Hepatocyte (in vitro differentiated cells): ENCODE measurements at regions not wholly inside any gene's neighbourhood (a gene's known extent, or its start where the extent isn't known, plus 50 kb on each side); places are given as distances from the start of the nearest gene placed in this dataset.

Experiments used
- DNase-seq: peaks from one replicate; pipeline ENCODE4 v3.0.0-alpha.2; 2016; ENCODE audit warnings: low spot score
- H2AFZ ChIP-seq: fragments of 200-600 bp; sonication (generic); 2 replicates; pipeline ENCODE4 v1.6.0; 2016; ENCODE audit warnings: antibody characterized with exemption, mild to moderate bottlenecking
- H3K27ac ChIP-seq: fragments of 200-600 bp; sonication (generic); 2 replicates; pipeline ENCODE4 v1.5.1; 2016; ENCODE audit warnings: mild to moderate bottlenecking
- H3K27me3 ChIP-seq: fragments of 200-600 bp; sonication (generic); 2 replicates; pipeline ENCODE4 v1.6.1; 2016
- H3K36me3 ChIP-seq: fragments of 200-600 bp; sonication (generic); replicated peaks from 2 replicates; pipeline ENCODE4 v1.5.1; 2016; ENCODE audit warnings: low read depth; ENCODE audit not compliant: insufficient read depth
- H3K4me1 ChIP-seq: fragments of 200-600 bp; sonication (generic); 2 replicates; pipeline ENCODE4 v1.5.1; 2016; ENCODE audit warnings: mild to moderate bottlenecking, moderate library complexity; ENCODE audit not compliant: insufficient read depth
- H3K4me2 ChIP-seq: fragments of 200-600 bp; sonication (generic); 2 replicates; pipeline ENCODE4 v1.6.0; 2016
- H3K4me3 ChIP-seq: fragments of 200-600 bp; sonication (generic); 2 replicates; pipeline ENCODE4 v1.5.1; 2016; ENCODE audit warnings: mild to moderate bottlenecking
- H3K79me2 ChIP-seq: fragments of 200-600 bp; sonication (generic); 2 replicates; pipeline ENCODE4 v1.6.0; 2017; ENCODE audit warnings: mild to moderate bottlenecking
- H3K9me2 ChIP-seq: fragments of 200-600 bp; sonication (generic); replicated peaks from 2 replicates; pipeline ENCODE4 v1.6.0; 2017; ENCODE audit warnings: mild to moderate bottlenecking; ENCODE audit not compliant: insufficient read depth
- H3K9me3 ChIP-seq: fragments of 200-600 bp; sonication (generic); 2 replicates; pipeline ENCODE4 v1.5.1; 2016; ENCODE audit warnings: low read depth, mild to moderate bottlenecking
- H4K20me1 ChIP-seq: fragments of 200-600 bp; sonication (generic); 2 replicates; pipeline ENCODE4 v1.6.0; 2016; ENCODE audit warnings: mild to moderate bottlenecking; ENCODE audit not compliant: insufficient read depth, poor library complexity, severe bottlenecking
- EZH2 ChIP-seq: fragments of 200-600 bp; sonication (generic); IDR thresholded peaks from 2 replicates; pipeline ENCODE4 v1.6.1; 2016; ENCODE audit warnings: antibody characterized with exemption, mild to moderate bottlenecking, borderline replicate concordance
- EZH2phosphoT487 ChIP-seq: fragments of 200-600 bp; sonication (generic); IDR thresholded peaks from one replicate; pipeline ENCODE4 v1.6.1; 2018; ENCODE audit warnings: antibody characterized with exemption, mild to moderate bottlenecking, low read depth, moderate library complexity; ENCODE audit not compliant: unreplicated experiment, severe bottlenecking
- WGBS: methylation state at CpG from one replicate; pipeline ENCODE4 v1.1.6; 2016; ENCODE audit warnings: low lambda C conversion rate; ENCODE audit errors: missing lambda C conversion rate; 5-methylcytosine and 5-hydroxymethylcytosine counted together
- TF ChIP-seq, protein P1 (sequence below): fragments of 200-600 bp; sonication (generic); IDR thresholded peaks from 2 replicates; pipeline ENCODE4 v1.5.1; 2016; ENCODE audit warnings: antibody characterized with exemption, mild to moderate bottlenecking; ENCODE audit not compliant: poor library complexity

DNA sequence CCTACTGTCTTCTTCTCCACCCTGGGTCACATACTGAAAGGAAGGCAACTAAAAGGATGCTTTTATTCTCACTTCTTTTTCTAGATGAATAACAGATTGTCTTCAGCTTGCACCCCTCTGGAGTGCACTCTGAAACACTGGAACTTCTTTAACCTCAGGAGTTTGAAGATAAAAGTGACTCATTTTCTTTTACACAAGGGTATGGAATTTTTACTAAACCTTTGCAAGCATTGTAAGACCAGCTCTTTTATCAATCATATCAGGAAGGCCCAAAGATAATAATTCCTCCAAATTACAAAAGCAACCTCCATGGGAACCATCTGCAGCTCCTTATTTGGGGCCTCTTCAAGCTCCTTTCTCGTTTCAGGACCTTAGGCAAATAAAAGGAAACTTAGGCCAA lies 193.5 kb upstream of the KIF2B start:
- 50% methylated on average over 1 of the region's 1 CpG for WGBS
- no peak for DNase-seq
- Histone ChIP-seq H3K4me3 (no peak overlapping the region), H3K36me3 (no peaks in the 10 kb centered on the region), H3K27ac (no peak overlapping the region), H3K27me3 (no peaks in the 10 kb centered on the region), H3K9me2 (no peaks in the 10 kb centered on the region), H3K4me1 (no peaks in the 10 kb centered on the region), H4K20me1 (no peaks in the 10 kb centered on the region), H3K4me2 (no peak overlapping the region), H2AFZ (no peak overlapping the region), H3K79me2 (no peaks in the 10 kb centered on the region), H3K9me3 (no peaks in the 10 kb centered on the region)
- TF ChIP-seq EZH2phosphoT487 = no peak
- TF ChIP-seq EZH2 = no peak
- TF ChIP-seq, protein P1, sequence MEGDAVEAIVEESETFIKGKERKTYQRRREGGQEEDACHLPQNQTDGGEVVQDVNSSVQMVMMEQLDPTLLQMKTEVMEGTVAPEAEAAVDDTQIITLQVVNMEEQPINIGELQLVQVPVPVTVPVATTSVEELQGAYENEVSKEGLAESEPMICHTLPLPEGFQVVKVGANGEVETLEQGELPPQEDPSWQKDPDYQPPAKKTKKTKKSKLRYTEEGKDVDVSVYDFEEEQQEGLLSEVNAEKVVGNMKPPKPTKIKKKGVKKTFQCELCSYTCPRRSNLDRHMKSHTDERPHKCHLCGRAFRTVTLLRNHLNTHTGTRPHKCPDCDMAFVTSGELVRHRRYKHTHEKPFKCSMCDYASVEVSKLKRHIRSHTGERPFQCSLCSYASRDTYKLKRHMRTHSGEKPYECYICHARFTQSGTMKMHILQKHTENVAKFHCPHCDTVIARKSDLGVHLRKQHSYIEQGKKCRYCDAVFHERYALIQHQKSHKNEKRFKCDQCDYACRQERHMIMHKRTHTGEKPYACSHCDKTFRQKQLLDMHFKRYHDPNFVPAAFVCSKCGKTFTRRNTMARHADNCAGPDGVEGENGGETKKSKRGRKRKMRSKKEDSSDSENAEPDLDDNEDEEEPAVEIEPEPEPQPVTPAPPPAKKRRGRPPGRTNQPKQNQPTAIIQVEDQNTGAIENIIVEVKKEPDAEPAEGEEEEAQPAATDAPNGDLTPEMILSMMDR = no peak

DNA sequence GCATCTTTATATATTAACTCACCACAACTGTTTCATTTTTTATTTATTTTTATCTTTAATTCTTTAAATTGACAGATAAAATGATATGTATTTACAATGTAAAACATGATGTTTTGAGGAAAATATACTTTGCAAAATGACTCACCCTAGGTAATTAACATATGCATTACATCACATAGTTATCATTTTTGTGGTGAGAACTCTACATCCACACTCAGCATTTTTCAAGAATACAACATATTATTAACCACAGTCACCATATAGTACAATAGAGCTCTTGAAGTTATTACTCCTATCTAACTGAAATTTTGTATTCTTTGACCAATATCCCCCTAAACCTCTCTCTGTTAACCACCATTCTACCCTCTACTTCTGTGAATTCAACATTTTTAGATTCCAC lies 194.7 kb upstream of the KIF2B start:
- H3K36me3 ChIP-seq = no peaks in the 10 kb centered on the region
- H3K27ac ChIP-seq = no peak overlapping the region
- no peaks in the 10 kb centered on the region for H4K20me1 ChIP-seq
- H3K4me3 ChIP-seq = no peak overlapping the region
- H3K27me3 ChIP-seq = no peaks in the 10 kb centered on the region
- H3K79me2 ChIP-seq = no peaks in the 10 kb centered on the region
- H3K4me1 ChIP-seq = no peaks in the 10 kb centered on the region
- no peaks in the 10 kb centered on the region for H3K9me3 ChIP-seq
- TF ChIP-seq EZH2 = no peak
- TF ChIP-seq, protein P1 = no peak
- no peak for TF ChIP-seq EZH2phosphoT487
- H3K9me2 ChIP-seq = no peaks in the 10 kb centered on the region
- H2AFZ ChIP-seq = no peak overlapping the region
- no peak for DNase-seq
- H3K4me2 ChIP-seq = no peak overlapping the region

DNA sequence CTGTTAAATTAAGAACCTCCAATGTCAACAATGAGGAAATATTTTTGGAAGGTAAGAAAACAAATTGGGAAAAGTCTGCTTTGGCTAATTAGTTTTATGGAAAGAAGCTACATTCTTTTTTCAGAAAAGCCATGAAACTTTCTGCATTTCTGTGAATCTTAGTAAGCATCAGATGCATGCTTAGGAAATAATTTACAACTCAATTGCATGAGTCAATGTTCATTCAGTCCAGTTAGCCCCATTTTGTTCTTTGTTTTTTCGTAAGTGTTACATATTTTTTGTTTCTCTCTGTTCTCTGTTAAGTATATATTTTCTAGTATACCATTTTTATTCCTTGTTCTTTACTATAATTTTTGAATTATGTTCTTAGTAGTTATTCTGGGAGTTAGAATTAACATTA lies 195.2 kb upstream of the KIF2B start:
- no peak overlapping the region for H3K4me2 ChIP-seq

More for the DNA sequence above, 195.2 kb upstream of the KIF2B start:
- H3K27ac ChIP-seq = no peak overlapping the region
- no peaks in the 10 kb centered on the region for H4K20me1 ChIP-seq
- no peaks in the 10 kb centered on the region for H3K27me3 ChIP-seq
- TF ChIP-seq, protein P1 = no peak
- TF ChIP-seq EZH2phosphoT487 (no peak), EZH2 (no peak)
- H2AFZ ChIP-seq = no peak overlapping the region
- no peak overlapping the region for H3K4me3 ChIP-seq
- H3K9me2 ChIP-seq = no peaks in the 10 kb centered on the region
- H3K4me1 ChIP-seq = no peaks in the 10 kb centered on the region
- H3K79me2 ChIP-seq = no peaks in the 10 kb centered on the region
- 79% methylated on average over 1 of the region's 1 CpG for WGBS
- no peak for DNase-seq
- H3K36me3 ChIP-seq = no peaks in the 10 kb centered on the region
- no peaks in the 10 kb centered on the region for H3K9me3 ChIP-seq
